ENCODE measurements at regions not wholly inside any gene's neighbourhood (a gene's known extent, or its start where the extent isn't known, plus 50 kb on each side); places are given as distances from the start of the nearest gene placed in this dataset.

- H3K9me3 Mint-ChIP-seq, result peaks cover 0 to 3% (median 1%) of the 10 kb centered on the region in 7 donors
These were observed 958.7 kb downstream of the BCL11A start for GRCh38 chr2:59594671-59595222.

DNA sequence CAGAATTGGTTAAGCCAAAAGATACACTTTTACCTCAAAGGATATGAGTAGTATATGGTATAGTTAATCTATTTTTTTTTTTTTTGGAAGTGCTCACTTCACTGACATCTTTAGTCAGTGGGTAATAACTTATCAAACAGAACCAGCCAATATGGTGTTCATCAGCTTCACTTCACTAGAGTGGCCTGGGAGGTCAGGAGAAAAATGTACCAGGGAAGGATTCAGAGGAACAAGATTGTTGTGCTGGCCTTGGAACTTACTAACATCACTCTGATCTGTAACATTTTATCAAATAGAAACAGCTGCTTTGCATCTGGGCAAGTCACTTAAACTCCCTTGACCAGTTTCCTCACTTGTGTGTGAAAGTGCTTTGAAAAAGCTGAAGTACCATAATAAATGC lies 962.7 kb downstream of the BCL11A start:
- no peaks in the 10 kb centered on the region for H3K4me1 ChIP-seq (ENCODE audit: control insufficient read depth, insufficient read depth, low read length, poor library complexity, severe bottlenecking)
- DNase-seq (no peak), ATAC-seq (ENCODE audit: low read depth in 2 of 2) (no peak)
- H3K27ac ChIP-seq (ENCODE audit: insufficient read depth, low read length, poor library complexity, severe bottlenecking), result no peak overlapping the region
- H3K27me3 ChIP-seq (ENCODE audit: control insufficient read depth, insufficient read depth, low read length), result no peaks in the 10 kb centered on the region
- no peaks in the 10 kb centered on the region for H3K9me3 ChIP-seq (ENCODE audit: control insufficient read depth in 2 of 2, low read length in 2 of 2)
- Mint-ChIP-seq H3K9me3 (no peaks in the 10 kb centered on the region), H3K27me3 (no peaks in the 10 kb centered on the region), H3K4me1 (no peaks in the 10 kb centered on the region), H3K27ac (no peak overlapping the region), H3K36me3 (no peaks in the 10 kb centered on the region), H3K4me3 (no peak overlapping the region)
- H3K36me3 ChIP-seq (ENCODE audit: control insufficient read depth, insufficient read depth, low read length), result no peaks in the 10 kb centered on the region
- H3K4me3 ChIP-seq (ENCODE audit: low read depth, low read length), result no peak overlapping the region

More at GRCh38 chr2:59594671-59595222, 958.7 kb downstream of the BCL11A start:
- H3K27me3 Mint-ChIP-seq, result no peaks in the 10 kb centered on the region
- H3K27ac Mint-ChIP-seq, result no peak overlapping the region
- Histone ChIP-seq H3K27ac (ENCODE audit: insufficient read depth, low read length, poor library complexity, severe bottlenecking) (no peak overlapping the region), H3K4me3 (ENCODE audit: low read depth, low read length) (no peak overlapping the region), H3K36me3 (ENCODE audit: control insufficient read depth, insufficient read depth, low read length) (no peaks in the 10 kb centered on the region), H3K9me3 (ENCODE audit: control insufficient read depth in 2 of 2, low read length in 2 of 2) (no peaks in the 10 kb centered on the region), H3K4me1 (ENCODE audit: control insufficient read depth, insufficient read depth, low read length, poor library complexity, severe bottlenecking) (no peaks in the 10 kb centered on the region), H3K27me3 (ENCODE audit: control insufficient read depth, insufficient read depth, low read length) (no peaks in the 10 kb centered on the region)
- ATAC-seq (ENCODE audit: low read depth in 2 of 2), result no peak
- H3K4me1 Mint-ChIP-seq, result no peaks in the 10 kb centered on the region
- no peak for DNase-seq
- H3K36me3 Mint-ChIP-seq, result no peaks in the 10 kb centered on the region
- no peak overlapping the region for H3K4me3 Mint-ChIP-seq

GRCh38 chr2:59589881-59590280 lies 963.6 kb downstream of the BCL11A start:
- no peaks in the 10 kb centered on the region for H3K36me3 ChIP-seq (ENCODE audit: control insufficient read depth, insufficient read depth, low read length)
- no peak for ATAC-seq (ENCODE audit: low read depth in 2 of 2)
- no peak overlapping the region for H3K27ac ChIP-seq (ENCODE audit: insufficient read depth, low read length, poor library complexity, severe bottlenecking)
- H3K9me3 ChIP-seq (ENCODE audit: control insufficient read depth in 2 of 2, low read length in 2 of 2), result no peaks in the 10 kb centered on the region
- Mint-ChIP-seq H3K36me3 (no peaks in the 10 kb centered on the region), H3K9me3 (no peaks in the 10 kb centered on the region), H3K4me1 (no peaks in the 10 kb centered on the region), H3K27ac (no peak overlapping the region), H3K4me3 (no peak overlapping the region), H3K27me3 (no peaks in the 10 kb centered on the region)
- no peak for DNase-seq
- no peaks in the 10 kb centered on the region for H3K4me1 ChIP-seq (ENCODE audit: control insufficient read depth, insufficient read depth, low read length, poor library complexity, severe bottlenecking)
- H3K27me3 ChIP-seq (ENCODE audit: control insufficient read depth, insufficient read depth, low read length), result no peaks in the 10 kb centered on the region
- H3K4me3 ChIP-seq (ENCODE audit: low read depth, low read length), result no peak overlapping the region

DNA sequence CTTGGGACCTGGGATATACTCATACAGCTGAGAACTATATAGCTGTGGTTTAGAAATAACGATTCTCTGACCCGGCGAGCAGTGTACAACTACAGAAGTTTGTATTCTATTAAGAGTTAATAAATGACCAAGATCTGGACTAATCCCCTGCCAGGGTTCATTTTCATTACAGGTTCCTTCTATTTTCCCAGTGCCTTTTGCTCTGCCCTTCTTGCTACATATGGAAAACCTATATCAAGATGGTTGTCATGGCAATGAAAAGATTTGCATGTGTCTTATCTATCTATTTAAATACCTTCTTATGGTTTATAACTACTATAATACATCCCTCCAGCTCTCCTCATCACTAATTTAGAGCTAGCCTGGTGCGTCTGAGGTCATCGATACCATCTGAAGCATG lies 965.2 kb downstream of the BCL11A start:
- Mint-ChIP-seq H3K9me3 (peaks cover 0 to 2% (median 0%) of the 10 kb centered on the region in 7 donors), H3K4me1 (no peaks in the 10 kb centered on the region), H3K27ac (no peak overlapping the region), H3K4me3 (no peak overlapping the region), H3K36me3 (no peaks in the 10 kb centered on the region), H3K27me3 (no peaks in the 10 kb centered on the region)
- ATAC-seq (ENCODE audit: low read depth in 2 of 2) (no peak), DNase-seq (no peak)
- Histone ChIP-seq H3K4me1 (ENCODE audit: control insufficient read depth, insufficient read depth, low read length, poor library complexity, severe bottlenecking) (no peaks in the 10 kb centered on the region), H3K36me3 (ENCODE audit: control insufficient read depth, insufficient read depth, low read length) (no peaks in the 10 kb centered on the region), H3K4me3 (ENCODE audit: low read depth, low read length) (no peak overlapping the region), H3K27me3 (ENCODE audit: control insufficient read depth, insufficient read depth, low read length) (no peaks in the 10 kb centered on the region), H3K9me3 (ENCODE audit: control insufficient read depth in 2 of 2, low read length in 2 of 2) (no peaks in the 10 kb centered on the region), H3K27ac (ENCODE audit: insufficient read depth, low read length, poor library complexity, severe bottlenecking) (no peak overlapping the region)

- Histone ChIP-seq H3K4me1 (ENCODE audit: control insufficient read depth, insufficient read depth, low read length, poor library complexity, severe bottlenecking) (no peaks in the 10 kb centered on the region), H3K27me3 (ENCODE audit: control insufficient read depth, insufficient read depth, low read length) (no peaks in the 10 kb centered on the region), H3K27ac (ENCODE audit: insufficient read depth, low read length, poor library complexity, severe bottlenecking) (no peak overlapping the region), H3K4me3 (ENCODE audit: low read depth, low read length) (no peak overlapping the region), H3K9me3 (ENCODE audit: control insufficient read depth in 2 of 2, low read length in 2 of 2) (no peaks in the 10 kb centered on the region), H3K36me3 (ENCODE audit: control insufficient read depth, insufficient read depth, low read length) (no peaks in the 10 kb centered on the region)
- no peak overlapping the region for H3K4me3 Mint-ChIP-seq
- no peak overlapping the region for H3K27ac Mint-ChIP-seq
- H3K4me1 Mint-ChIP-seq, result no peaks in the 10 kb centered on the region
- peaks cover 0 to 6% (median 0%) of the 10 kb centered on the region in 7 donors for H3K9me3 Mint-ChIP-seq
- DNase-seq (no peak), ATAC-seq (ENCODE audit: low read depth in 2 of 2) (no peak)
- H3K36me3 Mint-ChIP-seq, result no peaks in the 10 kb centered on the region
- H3K27me3 Mint-ChIP-seq, result no peaks in the 10 kb centered on the region
These were observed 967.3 kb downstream of the BCL11A start for GRCh38 chr2:59586176-59586575.

DNA sequence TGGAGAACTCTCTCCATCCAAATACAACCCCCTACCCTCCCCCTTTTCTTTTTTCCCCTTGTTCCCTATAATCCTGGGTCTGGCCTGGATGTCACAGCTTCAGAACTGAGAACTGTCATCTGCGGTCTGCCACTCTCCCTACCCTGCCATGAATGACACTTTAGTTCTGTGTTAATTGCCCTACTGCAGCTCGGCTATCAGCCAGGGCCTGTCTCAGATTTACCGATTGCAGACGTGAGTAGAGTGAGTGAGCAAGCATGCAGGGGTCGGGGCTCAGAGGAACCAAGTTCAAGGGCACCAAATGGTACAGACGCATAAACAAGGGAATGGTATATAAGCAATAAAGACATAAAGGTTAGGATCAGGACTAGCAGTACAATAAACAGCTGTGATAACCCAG lies 967.8 kb downstream of the BCL11A start:
- peaks cover 0 to 6% (median 2%) of the 10 kb centered on the region in 7 donors for H3K9me3 Mint-ChIP-seq
- Histone ChIP-seq H3K4me3 (ENCODE audit: low read depth, low read length) (no peak overlapping the region), H3K9me3 (ENCODE audit: control insufficient read depth in 2 of 2, low read length in 2 of 2) (no peaks in the 10 kb centered on the region), H3K36me3 (ENCODE audit: control insufficient read depth, insufficient read depth, low read length) (no peaks in the 10 kb centered on the region), H3K27ac (ENCODE audit: insufficient read depth, low read length, poor library complexity, severe bottlenecking) (no peak overlapping the region), H3K27me3 (ENCODE audit: control insufficient read depth, insufficient read depth, low read length) (no peaks in the 10 kb centered on the region), H3K4me1 (ENCODE audit: control insufficient read depth, insufficient read depth, low read length, poor library complexity, severe bottlenecking) (no peaks in the 10 kb centered on the region)
- no peaks in the 10 kb centered on the region for H3K27me3 Mint-ChIP-seq
- H3K4me3 Mint-ChIP-seq, result no peak overlapping the region
- DNase-seq (no peak), ATAC-seq (ENCODE audit: low read depth in 2 of 2) (no peak)
- no peaks in the 10 kb centered on the region for H3K4me1 Mint-ChIP-seq
- H3K27ac Mint-ChIP-seq, result no peak overlapping the region
- no peaks in the 10 kb centered on the region for H3K36me3 Mint-ChIP-seq

GRCh38 chr2:59584958-59585357 lies 968.5 kb downstream of the BCL11A start:
- peak overlapping the region in 1 of 3 donors; percentile 21 for H3K27ac Mint-ChIP-seq
- H3K4me1 Mint-ChIP-seq, result no peaks in the 10 kb centered on the region

GRCh38 chr2:59583173-59583765 lies 970.2 kb downstream of the BCL11A start:
- Histone ChIP-seq H3K36me3 (ENCODE audit: control insufficient read depth, insufficient read depth, low read length) (no peaks in the 10 kb centered on the region), H3K9me3 (ENCODE audit: control insufficient read depth in 2 of 2, low read length in 2 of 2) (no peaks in the 10 kb centered on the region), H3K4me3 (ENCODE audit: low read depth, low read length) (no peak overlapping the region), H3K4me1 (ENCODE audit: control insufficient read depth, insufficient read depth, low read length, poor library complexity, severe bottlenecking) (no peaks in the 10 kb centered on the region), H3K27me3 (ENCODE audit: control insufficient read depth, insufficient read depth, low read length) (no peaks in the 10 kb centered on the region), H3K27ac (ENCODE audit: insufficient read depth, low read length, poor library complexity, severe bottlenecking) (no peak overlapping the region)
- Mint-ChIP-seq H3K36me3 (no peaks in the 10 kb centered on the region), H3K27ac (no peak overlapping the region), H3K9me3 (peaks cover 0 to 7% (median 4%) of the 10 kb centered on the region in 7 donors), H3K4me3 (no peak overlapping the region), H3K4me1 (no peaks in the 10 kb centered on the region), H3K27me3 (no peaks in the 10 kb centered on the region)
- DNase-seq (no peak), ATAC-seq (ENCODE audit: low read depth in 2 of 2) (no peak)

More at GRCh38 chr2:59584958-59585357, 968.5 kb downstream of the BCL11A start:
- Mint-ChIP-seq H3K4me3 (no peak overlapping the region), H3K27me3 (no peaks in the 10 kb centered on the region), H3K9me3 (peaks cover 0 to 7% (median 2%) of the 10 kb centered on the region in 7 donors), H3K36me3 (no peaks in the 10 kb centered on the region)
- ATAC-seq (ENCODE audit: low read depth in 2 of 2), result no peak
- no peak for DNase-seq
- Histone ChIP-seq H3K27ac (ENCODE audit: insufficient read depth, low read length, poor library complexity, severe bottlenecking) (no peak overlapping the region), H3K4me3 (ENCODE audit: low read depth, low read length) (no peak overlapping the region), H3K36me3 (ENCODE audit: control insufficient read depth, insufficient read depth, low read length) (no peaks in the 10 kb centered on the region), H3K9me3 (ENCODE audit: control insufficient read depth in 2 of 2, low read length in 2 of 2) (no peaks in the 10 kb centered on the region), H3K4me1 (ENCODE audit: control insufficient read depth, insufficient read depth, low read length, poor library complexity, severe bottlenecking) (no peaks in the 10 kb centered on the region), H3K27me3 (ENCODE audit: control insufficient read depth, insufficient read depth, low read length) (no peaks in the 10 kb centered on the region)

All from CD4-positive, CD25-positive, alpha-beta regulatory T cell (primary cell).